ENCODE measurements at regions not wholly inside any gene's neighbourhood (a gene's known extent, or its start where the extent isn't known, plus 50 kb on each side); places are given as distances from the start of the nearest gene placed in this dataset.

DNA sequence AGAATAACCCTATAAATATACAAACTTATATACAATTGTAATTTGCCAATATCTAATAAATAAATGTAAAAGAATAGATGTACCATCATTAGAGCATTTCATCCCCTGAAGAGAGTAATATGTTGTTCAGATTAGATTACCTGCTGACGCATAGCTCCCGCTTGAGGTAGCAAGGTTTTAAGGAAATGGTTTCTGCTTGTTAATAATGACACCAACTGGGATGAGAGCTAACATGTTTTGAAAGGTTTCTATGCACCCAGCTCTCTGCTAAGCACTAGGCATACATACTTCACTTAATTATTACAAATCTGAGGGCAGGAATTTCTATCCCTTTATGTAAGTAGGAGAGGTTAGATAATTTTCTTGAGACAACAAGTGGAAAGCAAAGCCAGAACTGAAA is 1003.3 kb upstream of the SORCS1 start:
- Histone ChIP-seq H3K9ac (ENCODE audit: low read length in 3 of 3) (no peak overlapping the region), H3K4me1 (ENCODE audit: control insufficient read depth in 2 of 3, insufficient read depth in 2 of 3, low read depth in 1 of 3, low read length in 3 of 3) (no peaks in the 10 kb centered on the region), H3K9me3 (ENCODE audit: control insufficient read depth in 2 of 3, insufficient read depth in 1 of 3, low read length in 3 of 3) (no peaks in the 10 kb centered on the region), H3K27me3 (ENCODE audit: control insufficient read depth, insufficient read depth, low read length) (no peaks in the 10 kb centered on the region), H3K36me3 (ENCODE audit: control insufficient read depth in 2 of 3, insufficient read depth in 3 of 3, low read length in 3 of 3) (no peaks in the 10 kb centered on the region), H3K27ac (ENCODE audit: low read depth in 2 of 2, low read length in 2 of 2) (no peak overlapping the region), H3K4me3 (ENCODE audit: low read length in 3 of 3) (no peak overlapping the region)
- intact Hi-C loops (cut with DNase I), result no loop called here
- DNase-seq, result no peak
- FAIRE-seq, result no peak
- no peak for TF ChIP-seq CTCF (IDR thresholded peaks at IDR 0.05; ENCODE audit: borderline replicate concordance, extremely low read depth, insufficient read depth)

GRCh38 chr10:108166401-108166800 is 1001.9 kb upstream of the SORCS1 start:
- Histone ChIP-seq H3K4me3 (ENCODE audit: low read length in 3 of 3) (no peak overlapping the region), H3K4me1 (ENCODE audit: control insufficient read depth in 2 of 3, insufficient read depth in 2 of 3, low read depth in 1 of 3, low read length in 3 of 3) (no peaks in the 10 kb centered on the region), H3K9me3 (ENCODE audit: control insufficient read depth in 2 of 3, insufficient read depth in 1 of 3, low read length in 3 of 3) (no peaks in the 10 kb centered on the region), H3K27ac (ENCODE audit: low read depth in 2 of 2, low read length in 2 of 2) (no peak overlapping the region), H3K36me3 (ENCODE audit: control insufficient read depth in 2 of 3, insufficient read depth in 3 of 3, low read length in 3 of 3) (no peaks in the 10 kb centered on the region), H3K9ac (ENCODE audit: low read length in 3 of 3) (no peak overlapping the region), H3K27me3 (ENCODE audit: control insufficient read depth, insufficient read depth, low read length) (no peaks in the 10 kb centered on the region)
- intact Hi-C loops (cut with DNase I), result no loop called here
- FAIRE-seq (no peak), DNase-seq (no peak)
- no peak for TF ChIP-seq CTCF (IDR thresholded peaks at IDR 0.05; ENCODE audit: borderline replicate concordance, extremely low read depth, insufficient read depth)

DNA sequence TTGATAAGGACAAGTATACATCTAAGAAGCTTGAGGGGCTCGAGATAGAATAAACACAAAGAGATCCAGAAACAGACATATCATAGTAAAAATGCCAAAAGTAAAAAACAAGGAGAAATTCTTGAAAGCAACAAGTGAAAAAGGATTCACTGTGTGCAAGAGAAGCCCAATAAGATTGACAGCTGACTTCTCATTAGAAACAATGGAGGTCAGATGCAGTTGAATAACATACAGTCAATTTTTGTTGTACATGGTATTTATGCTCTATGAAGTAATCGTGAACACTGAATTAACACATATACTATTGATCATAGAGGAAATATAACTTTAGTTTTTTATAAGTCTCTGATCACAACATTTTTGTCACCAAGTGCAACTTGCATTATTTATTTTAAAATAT is 982.8 kb upstream of the SORCS1 start:
- TF ChIP-seq CTCF (IDR thresholded peaks at IDR 0.05; ENCODE audit: borderline replicate concordance, extremely low read depth, insufficient read depth), result no peak
- Histone ChIP-seq H3K4me3 (ENCODE audit: low read length in 3 of 3) (no peak overlapping the region), H3K9ac (ENCODE audit: low read length in 3 of 3) (no peak overlapping the region), H3K9me3 (ENCODE audit: control insufficient read depth in 2 of 3, insufficient read depth in 1 of 3, low read length in 3 of 3) (peaks cover 0 to 4% (median 0%) of the 10 kb centered on the region in 3 donors), H3K4me1 (ENCODE audit: control insufficient read depth in 2 of 3, insufficient read depth in 2 of 3, low read depth in 1 of 3, low read length in 3 of 3) (no peaks in the 10 kb centered on the region), H3K36me3 (ENCODE audit: control insufficient read depth in 2 of 3, insufficient read depth in 3 of 3, low read length in 3 of 3) (no peaks in the 10 kb centered on the region), H3K27ac (ENCODE audit: low read depth in 2 of 2, low read length in 2 of 2) (no peak overlapping the region), H3K27me3 (ENCODE audit: control insufficient read depth, insufficient read depth, low read length) (no peaks in the 10 kb centered on the region)
- no peak for FAIRE-seq
- DNase-seq, result no peak
- intact Hi-C loops (cut with DNase I), result no loop called here

GRCh38 chr10:108141064-108141463 is 976.6 kb upstream of the SORCS1 start:
- intact Hi-C loops (cut with DNase I), result no loop called here
- DNase-seq (no peak), FAIRE-seq (no peak)
- Histone ChIP-seq H3K4me3 (ENCODE audit: low read length in 3 of 3) (no peak overlapping the region), H3K27ac (ENCODE audit: low read depth in 2 of 2, low read length in 2 of 2) (no peak overlapping the region), H3K36me3 (ENCODE audit: control insufficient read depth in 2 of 3, insufficient read depth in 3 of 3, low read length in 3 of 3) (no peaks in the 10 kb centered on the region), H3K27me3 (ENCODE audit: control insufficient read depth, insufficient read depth, low read length) (no peaks in the 10 kb centered on the region), H3K4me1 (ENCODE audit: control insufficient read depth in 2 of 3, insufficient read depth in 2 of 3, low read depth in 1 of 3, low read length in 3 of 3) (no peaks in the 10 kb centered on the region), H3K9ac (ENCODE audit: low read length in 3 of 3) (no peak overlapping the region), H3K9me3 (ENCODE audit: control insufficient read depth in 2 of 3, insufficient read depth in 1 of 3, low read length in 3 of 3) (peaks cover 0 to 2% (median 0%) of the 10 kb centered on the region in 3 donors)
- no peak for TF ChIP-seq CTCF (IDR thresholded peaks at IDR 0.05; ENCODE audit: borderline replicate concordance, extremely low read depth, insufficient read depth)

Measured in kidney (tissue), 13 donors.